HepG2 (cell line): ENCODE measurements at regions not wholly inside any gene's neighbourhood (a gene's known extent, or its start where the extent isn't known, plus 50 kb on each side); places are given as distances from the start of the nearest gene placed in this dataset.

Experiments
- ATAC-seq: fragments of 200-7000 bp; cut with Tn5 transposase; 3 replicates; pipeline ENCODE4 v1.9.1; 2020; ENCODE audit warnings: mild to moderate bottlenecking, moderate library complexity
- BruUV-seq: library from RNA; stranded (reverse); fragments of 400-500 nt; replicated peaks from 2 replicates; lab custom pipeline; 2021; lab: Mats Ljungman, UMichigan
- CTCF ChIA-PET: fragments of 300-600 bp; formaldehyde crosslinking; extraction: SDS; loops from one replicate; lab custom pipeline; 2021; ENCODE audit warnings: low total read pairs, inconsistent platforms, low intra/inter-chr PET ratio; lab: Yijun Ruan, JAX
- POLR2A ChIA-PET: fragments of 350-600 bp; sonication (Branson Sonifier 250); formaldehyde crosslinking; loops from one replicate; lab custom pipeline; 2020; ENCODE audit warnings: antibody characterized with exemption, inconsistent platforms; lab: Yijun Ruan, JAX
- DNase-seq: peaks from one replicate; pipeline ENCODE4 v3.0.0-alpha.2; 2015; ENCODE audit warnings: low spot score
- FAIRE-seq: peaks from 3 replicates; lab custom pipeline; 2011; peaks lifted over from hg19 to GRCh38; lab: Jason Lieb, UNC
- H2AFZ ChIP-seq: one replicate; pipeline ENCODE4 v1.6.1; 2011; ENCODE audit warnings: low read length, inconsistent platforms
- H3K27ac ChIP-seq: fragments of 300-600 bp; 3 replicates; pipeline ENCODE4 v1.8.0; 2011; ENCODE audit warnings: mixed run types, mild to moderate bottlenecking, mixed read lengths, low read length, inconsistent platforms; ENCODE audit not compliant: insufficient read depth; ENCODE audit errors: extremely low read length
- H3K27me3 ChIP-seq, 2 experiments: fragments of 200-600 bp in 1 of 2; 2 replicates in 1 of 2; 3 replicates in 1 of 2; pipeline versions ENCODE4 v1.6.0 to v1.8.0; 2011; ENCODE audit warnings: low read length in 2 of 2, mild to moderate bottlenecking in 2 of 2, moderate library complexity in 2 of 2, inconsistent platforms in 1 of 2; ENCODE audit not compliant: insufficient read depth in 2 of 2, control insufficient read depth in 1 of 2
- H3K36me3 ChIP-seq, 2 experiments: fragments of 200-600 bp in 1 of 2; replicated peaks in 1 of 2; 2 replicates in 1 of 2; 3 replicates in 1 of 2; pipeline versions ENCODE4 v1.5.1 to v1.8.0; 2011; ENCODE audit warnings: low read length in 2 of 2, inconsistent platforms in 1 of 2; ENCODE audit not compliant: insufficient read depth in 2 of 2, control insufficient read depth in 1 of 2
- H3K4me1 ChIP-seq: 2 replicates; pipeline ENCODE4 v1.5.1; 2012; ENCODE audit warnings: low read length, inconsistent platforms; ENCODE audit not compliant: insufficient read depth
- H3K4me2 ChIP-seq: 2 replicates; pipeline ENCODE4 v1.6.0; 2011; ENCODE audit warnings: low read depth, low read length, inconsistent platforms
- H3K4me3 ChIP-seq, 3 experiments: fragments of 200-600 bp in 1 of 3; sonication (generic), shearing (Covaris generic) in 1 of 3; replicated peaks in 1 of 3; 2 replicates each; pipeline ENCODE4 v1.5.1; 2011 to 2016; ENCODE audit warnings: low read length in 3 of 3, inconsistent platforms in 2 of 3, low read depth in 2 of 3, mild to moderate bottlenecking in 2 of 3, control low read depth in 1 of 3, mixed read lengths in 1 of 3; ENCODE audit not compliant: insufficient read depth in 1 of 3
- H3K79me2 ChIP-seq: one replicate; pipeline ENCODE4 v1.6.1; 2011; ENCODE audit warnings: low read length, inconsistent platforms; ENCODE audit not compliant: insufficient read depth
- H3K9ac ChIP-seq: 2 replicates; pipeline ENCODE4 v1.6.0; 2011; ENCODE audit warnings: mild to moderate bottlenecking, low read depth, low read length, inconsistent platforms; ENCODE audit not compliant: insufficient read depth
- H3K9me3 ChIP-seq: 2 replicates; pipeline ENCODE4 v1.5.1; 2012; ENCODE audit warnings: mild to moderate bottlenecking, low read length
- H4K20me1 ChIP-seq: 2 replicates; pipeline ENCODE4 v1.6.0; 2011; ENCODE audit warnings: inconsistent platforms, mild to moderate bottlenecking, low read length, moderate library complexity; ENCODE audit not compliant: insufficient read depth
- CREB3 ChIP-seq: sonication (generic); formaldehyde crosslinking; IDR thresholded peaks from 2 replicates; pipeline ENCODE4 v1.5.0; 2020; ENCODE audit warnings: missing genetic modification reagents
- ISL2 ChIP-seq: sonication (generic); formaldehyde crosslinking; IDR thresholded peaks from 2 replicates; pipeline ENCODE4 v1.5.0; 2020; ENCODE audit warnings: missing genetic modification reagents
- RFX1 ChIP-seq: fragments of 450-650 bp; IDR thresholded peaks from 2 replicates; pipeline ENCODE4 v1.6.1; 2017
- SOX13 ChIP-seq, 3 experiments: fragments of 450-650 bp in 1 of 3; sonication (generic) in 1 of 3; formaldehyde crosslinking in 1 of 3; IDR thresholded peaks in 2 of 3; conservative IDR thresholded peaks in 1 of 3; 2 replicates each; pipeline versions ENCODE4 v1.5.0 to v1.6.1; 2016 to 2020; ENCODE audit warnings: antibody characterized with exemption in 1 of 3, mild to moderate bottlenecking in 1 of 3, missing compliant biosample characterization in 1 of 3, missing genetic modification reagents in 1 of 3, moderate library complexity in 1 of 3
- ZFYVE20 ChIP-seq: sonication (generic); formaldehyde crosslinking; IDR thresholded peaks from 2 replicates; pipeline ENCODE4 v1.8.0; 2023; ENCODE audit warnings: low read depth, mild to moderate bottlenecking, moderate library complexity, missing genetic modification reagents, borderline replicate concordance
- ZNF549 ChIP-seq: sonication (generic); formaldehyde crosslinking; IDR thresholded peaks from 2 replicates; pipeline ENCODE4 v1.5.0; 2020; ENCODE audit warnings: missing genetic modification reagents
- in situ Hi-C: cut with HindIII; loops from 2 replicates; pipeline ENCODE4 v1.10.0; 2017; ENCODE audit warnings: low pct_unique_long_range_greater_than_20kb; ENCODE audit not compliant: extremely low pct_ligation_motif_present
- intact Hi-C: fragments of 100-400 bp; cut with micrococcal nuclease; formaldehyde crosslinking; loops from one replicate; pipeline ENCODE4 v1.10.0; 2022; ENCODE audit not compliant: unreplicated experiment
- TF ChIP-seq, protein P1 (sequence below): IDR thresholded peaks from 2 replicates; pipeline ENCODE4 v1.4.0; 2020; ENCODE audit warnings: mild to moderate bottlenecking, missing genetic modification reagents

DNA sequence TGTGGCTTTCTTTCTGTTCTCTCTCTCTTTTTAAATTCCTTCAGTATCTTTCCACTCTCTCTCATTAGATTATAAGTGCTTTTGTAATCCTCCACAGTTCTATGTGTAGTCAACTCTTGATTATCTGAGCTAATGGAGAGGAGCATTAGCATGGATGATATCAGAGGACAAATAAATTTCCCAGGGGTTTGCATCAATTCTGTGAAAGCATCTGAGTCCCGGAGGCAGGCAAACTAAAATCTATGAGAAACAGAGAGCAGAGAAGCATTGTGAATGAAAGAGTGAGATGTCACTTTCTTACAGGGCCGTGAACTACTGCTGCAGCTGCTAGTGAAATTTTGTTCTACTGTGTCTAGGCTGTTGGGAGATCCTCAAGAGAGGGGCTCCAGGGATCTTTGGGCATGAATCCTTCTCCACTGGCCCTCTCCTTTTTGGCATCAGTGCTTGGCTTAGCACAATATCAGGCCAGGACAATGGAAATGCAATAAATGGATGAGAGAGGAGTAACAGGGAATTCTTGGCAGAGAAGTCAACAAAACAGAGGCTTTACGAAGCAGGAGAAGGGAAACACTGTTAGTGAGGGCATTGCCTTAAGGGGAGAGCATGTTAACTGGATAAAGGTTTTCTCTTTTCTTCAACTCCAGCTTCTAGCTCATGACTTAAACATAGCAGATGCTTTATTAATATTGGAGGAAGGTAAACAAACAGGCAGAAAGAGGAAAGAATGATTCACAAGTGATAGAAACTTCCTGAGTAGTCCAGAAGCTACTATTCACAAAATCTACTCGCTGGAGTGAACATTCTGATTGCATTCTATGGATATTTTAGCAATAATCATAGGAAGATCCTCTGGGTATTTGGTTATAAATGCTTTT is 847.0 kb upstream of the MAP3K7 start (continued):
- TF ChIP-seq SOX13 (IDR thresholded peaks at IDR 0.05): no peak
- no peak for TF ChIP-seq SOX13 (CRISPR knock-in tag; conservative IDR thresholded peaks at IDR 0.05 in 1 of 2, IDR thresholded peaks at IDR 0.05 in 1 of 2)
- TF ChIP-seq, protein P1, sequence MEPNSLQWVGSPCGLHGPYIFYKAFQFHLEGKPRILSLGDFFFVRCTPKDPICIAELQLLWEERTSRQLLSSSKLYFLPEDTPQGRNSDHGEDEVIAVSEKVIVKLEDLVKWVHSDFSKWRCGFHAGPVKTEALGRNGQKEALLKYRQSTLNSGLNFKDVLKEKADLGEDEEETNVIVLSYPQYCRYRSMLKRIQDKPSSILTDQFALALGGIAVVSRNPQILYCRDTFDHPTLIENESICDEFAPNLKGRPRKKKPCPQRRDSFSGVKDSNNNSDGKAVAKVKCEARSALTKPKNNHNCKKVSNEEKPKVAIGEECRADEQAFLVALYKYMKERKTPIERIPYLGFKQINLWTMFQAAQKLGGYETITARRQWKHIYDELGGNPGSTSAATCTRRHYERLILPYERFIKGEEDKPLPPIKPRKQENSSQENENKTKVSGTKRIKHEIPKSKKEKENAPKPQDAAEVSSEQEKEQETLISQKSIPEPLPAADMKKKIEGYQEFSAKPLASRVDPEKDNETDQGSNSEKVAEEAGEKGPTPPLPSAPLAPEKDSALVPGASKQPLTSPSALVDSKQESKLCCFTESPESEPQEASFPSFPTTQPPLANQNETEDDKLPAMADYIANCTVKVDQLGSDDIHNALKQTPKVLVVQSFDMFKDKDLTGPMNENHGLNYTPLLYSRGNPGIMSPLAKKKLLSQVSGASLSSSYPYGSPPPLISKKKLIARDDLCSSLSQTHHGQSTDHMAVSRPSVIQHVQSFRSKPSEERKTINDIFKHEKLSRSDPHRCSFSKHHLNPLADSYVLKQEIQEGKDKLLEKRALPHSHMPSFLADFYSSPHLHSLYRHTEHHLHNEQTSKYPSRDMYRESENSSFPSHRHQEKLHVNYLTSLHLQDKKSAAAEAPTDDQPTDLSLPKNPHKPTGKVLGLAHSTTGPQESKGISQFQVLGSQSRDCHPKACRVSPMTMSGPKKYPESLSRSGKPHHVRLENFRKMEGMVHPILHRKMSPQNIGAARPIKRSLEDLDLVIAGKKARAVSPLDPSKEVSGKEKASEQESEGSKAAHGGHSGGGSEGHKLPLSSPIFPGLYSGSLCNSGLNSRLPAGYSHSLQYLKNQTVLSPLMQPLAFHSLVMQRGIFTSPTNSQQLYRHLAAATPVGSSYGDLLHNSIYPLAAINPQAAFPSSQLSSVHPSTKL (CRISPR knock-in tag): no peak
- no peak for TF ChIP-seq RFX1
- TF ChIP-seq ISL2 (CRISPR knock-in tag): no peak

- POLR2A ChIA-PET: no interaction called here
- DNase-seq: no peak
- TF ChIP-seq CREB3: no peak
- TF ChIP-seq ZNF549 (CRISPR knock-in tag): no peak
- TF ChIP-seq ZFYVE20: no peak
Measured at GRCh38 chr6:91428953-91429560, 842.2 kb upstream of the MAP3K7 start.

More at GRCh38 chr6:91428953-91429560, 842.2 kb upstream of the MAP3K7 start:
- no peaks in the 10 kb centered on the region for H3K27me3 ChIP-seq
- H3K79me2 ChIP-seq: no peaks in the 10 kb centered on the region
- no peaks in the 10 kb centered on the region for H3K36me3 ChIP-seq
- ATAC-seq (no peak), FAIRE-seq (no peak)
- intact Hi-C loops (no loop called here), in situ Hi-C loops (no loop called here)
- no peak overlapping the region for H3K4me2 ChIP-seq
- H3K4me1 ChIP-seq: no peaks in the 10 kb centered on the region
- no peak overlapping the region for H3K4me3 ChIP-seq
- BruUV-seq: no TSS peak
- CTCF ChIA-PET: no interaction called here
- no peak overlapping the region for H3K27ac ChIP-seq
- no peaks in the 10 kb centered on the region for H4K20me1 ChIP-seq
- no peak overlapping the region for H3K9ac ChIP-seq
- no peaks in the 10 kb centered on the region for H3K9me3 ChIP-seq
- H2AFZ ChIP-seq: no peak overlapping the region
